Stomach (tissue), 8 donors: ENCODE measurements at regions not wholly inside any gene's neighbourhood (a gene's known extent, or its start where the extent isn't known, plus 50 kb on each side); places are given as distances from the start of the nearest gene placed in this dataset.

Experiments used
- DNase-seq, 2 donors: peaks; one replicate each; pipeline versions ENCODE4 v3.0.0 to v3.0.0-alpha.2; 2013 to 2019
- H3K27ac ChIP-seq, 5 donors: fragments of 200-600 bp in 4 of 5; sonication (generic) in 4 of 5; one replicate each; pipeline ENCODE4 v1.5.1; 2013 to 2019; ENCODE audit warnings: mild to moderate bottlenecking in 1 of 5, moderate library complexity in 1 of 5
- H3K27me3 ChIP-seq, 3 donors: fragments of 200-600 bp; sonication (generic); one replicate each; pipeline ENCODE4 v1.5.1; 2017 to 2019; ENCODE audit warnings: mixed run types in 1 of 3
- H3K36me3 ChIP-seq, 4 donors: fragments of 200-600 bp; sonication (generic); 1 replicate in 3 of 4; 2 replicates in 1 of 4; pipeline ENCODE4 v1.5.1; 2016 to 2019
- H3K4me1 ChIP-seq, 4 donors: fragments of 200-600 bp; sonication (generic); one replicate each; pipeline ENCODE4 v1.5.1; 2016 to 2019
- H3K4me3 ChIP-seq, 4 donors: fragments of 200-600 bp; sonication (generic) in 3 of 4; one replicate each; pipeline ENCODE4 v1.5.1; 2016 to 2019; ENCODE audit warnings: mild to moderate bottlenecking in 1 of 4
- H3K9me3 ChIP-seq, 4 donors: fragments of 200-600 bp; sonication (generic); one replicate each; pipeline ENCODE4 v1.5.1; 2016 to 2019
- EP300 ChIP-seq: sonication (generic); formaldehyde crosslinking; IDR thresholded peaks from one replicate; pipeline ENCODE4 v1.6.1; 2017; ENCODE audit warnings: antibody characterized with exemption
- POLR2A ChIP-seq, 4 donors: fragments of 450-650 bp; IDR thresholded peaks; one replicate each; pipeline ENCODE4 v1.6.1; 2016; ENCODE audit warnings: antibody characterized with exemption in 4 of 4, control low read depth in 2 of 4, mild to moderate bottlenecking in 1 of 4, moderate library complexity in 1 of 4
- POLR2AphosphoS5 ChIP-seq, 3 donors: sonication (generic); formaldehyde crosslinking; IDR thresholded peaks; one replicate each; pipeline ENCODE4 v1.6.1; 2016; ENCODE audit warnings: antibody characterized with exemption in 3 of 3
- WGBS, 5 donors: extraction: QIAGEN DNeasy Blood & Tissue Kit in 3 of 5; methylation state at CpG; one replicate each; pipeline versions ENCODE4 v1.1.5 to v1.1.7; 2013 to 2018; 5-methylcytosine and 5-hydroxymethylcytosine counted together
- intact Hi-C: fragments of 100-400 bp; cut with DNase I; formaldehyde crosslinking; loops from one replicate; pipeline ENCODE4 v1.15.1; 2023; ENCODE audit warnings: low total_unique reads
- TF ChIP-seq, protein P1 (sequence below), 7 experiments: fragments of 450-650 bp in 4 of 7; fragments of 200-600 bp in 3 of 7; sonication (generic) in 3 of 7; IDR thresholded peaks; one replicate each; pipeline ENCODE4 v1.5.1; 2016 to 2019; ENCODE audit warnings: antibody characterized with exemption in 7 of 7, control low read depth in 2 of 7, mild to moderate bottlenecking in 1 of 7
- donor health status: healthy with polysubstance abuse.
- donor health status: Bipolar disorder and iron deficiency.
- donor health status: healthy.

DNA sequence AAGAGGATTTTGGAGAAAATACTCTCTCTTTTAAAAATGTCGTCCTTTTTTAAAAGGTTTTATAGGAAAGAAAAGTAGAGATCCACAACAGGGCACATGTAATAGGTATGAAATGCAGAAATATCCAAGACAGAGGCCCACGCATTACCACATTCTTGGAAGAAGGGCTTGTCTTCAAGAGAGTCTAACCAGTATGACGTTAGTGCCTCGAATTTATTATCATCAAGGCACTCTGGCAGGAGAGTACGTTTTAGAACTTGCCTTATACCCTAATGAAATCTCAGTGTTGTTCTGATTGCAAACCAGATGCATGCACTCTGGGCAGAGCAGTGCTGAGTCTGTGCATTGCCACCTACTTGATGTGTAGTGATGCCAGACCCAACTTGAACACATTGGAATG lies 342.6 kb upstream of the NFE2L3 start:
- intact Hi-C loops: no loop called here
- DNase-seq: no peak
- Histone ChIP-seq H3K27me3 (no peaks in the 10 kb centered on the region), H3K36me3 (no peaks in the 10 kb centered on the region), H3K4me3 (no peak overlapping the region), H3K9me3 (no peaks in the 10 kb centered on the region), H3K4me1 (peaks cover 0 to 23% (median 0%) of the 10 kb centered on the region in 4 donors), H3K27ac (no peak overlapping the region)
- TF ChIP-seq POLR2A (IDR thresholded peaks at IDR 0.05) (no peak), POLR2AphosphoS5 (IDR thresholded peaks at IDR 0.05) (no peak)
- TF ChIP-seq, protein P1, sequence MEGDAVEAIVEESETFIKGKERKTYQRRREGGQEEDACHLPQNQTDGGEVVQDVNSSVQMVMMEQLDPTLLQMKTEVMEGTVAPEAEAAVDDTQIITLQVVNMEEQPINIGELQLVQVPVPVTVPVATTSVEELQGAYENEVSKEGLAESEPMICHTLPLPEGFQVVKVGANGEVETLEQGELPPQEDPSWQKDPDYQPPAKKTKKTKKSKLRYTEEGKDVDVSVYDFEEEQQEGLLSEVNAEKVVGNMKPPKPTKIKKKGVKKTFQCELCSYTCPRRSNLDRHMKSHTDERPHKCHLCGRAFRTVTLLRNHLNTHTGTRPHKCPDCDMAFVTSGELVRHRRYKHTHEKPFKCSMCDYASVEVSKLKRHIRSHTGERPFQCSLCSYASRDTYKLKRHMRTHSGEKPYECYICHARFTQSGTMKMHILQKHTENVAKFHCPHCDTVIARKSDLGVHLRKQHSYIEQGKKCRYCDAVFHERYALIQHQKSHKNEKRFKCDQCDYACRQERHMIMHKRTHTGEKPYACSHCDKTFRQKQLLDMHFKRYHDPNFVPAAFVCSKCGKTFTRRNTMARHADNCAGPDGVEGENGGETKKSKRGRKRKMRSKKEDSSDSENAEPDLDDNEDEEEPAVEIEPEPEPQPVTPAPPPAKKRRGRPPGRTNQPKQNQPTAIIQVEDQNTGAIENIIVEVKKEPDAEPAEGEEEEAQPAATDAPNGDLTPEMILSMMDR (IDR thresholded peaks at IDR 0.05): no peak
- WGBS, 5 donors: 71 to 84% (median 80%) methylated on average over 5 of the region's 5 CpGs

DNA sequence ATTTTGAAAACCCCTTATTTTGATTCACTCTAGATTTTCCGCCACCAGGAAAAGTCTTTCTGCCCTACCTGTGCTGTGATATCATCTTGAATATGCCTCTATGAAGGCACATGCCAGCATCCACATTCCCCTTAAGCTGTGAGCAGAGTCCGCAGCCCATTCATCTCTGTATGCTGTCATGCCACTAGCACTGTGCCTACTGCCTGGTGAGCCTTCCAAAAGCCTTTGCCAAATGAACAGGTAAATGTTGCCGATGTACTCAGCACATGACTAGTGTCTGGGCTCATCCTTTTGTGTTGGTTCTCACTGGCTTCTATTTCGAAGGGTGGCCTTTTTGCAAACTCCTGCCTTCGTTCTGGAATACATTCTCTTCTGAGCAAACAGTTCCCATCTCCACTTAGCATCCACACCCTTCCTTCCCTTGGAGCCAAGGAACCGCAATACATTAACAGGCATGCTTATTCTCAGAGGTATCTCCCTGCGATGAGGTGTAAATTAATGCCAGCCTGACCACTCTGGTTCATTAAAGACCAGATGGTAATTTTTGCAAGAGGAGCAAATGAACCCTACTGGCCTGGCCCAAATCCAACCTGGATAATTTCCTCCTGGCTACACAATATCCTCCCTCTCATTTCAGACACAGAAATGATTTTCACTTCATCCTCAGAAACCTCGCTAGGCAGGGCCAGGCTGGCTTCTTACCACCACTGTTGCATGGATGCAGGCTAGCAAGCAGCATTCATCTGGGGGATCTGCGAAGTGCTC lies 339.7 kb upstream of the NFE2L3 start:
- intact Hi-C loops: no loop called here
- peaks cover 0 to 8% (median 0%) of the 10 kb centered on the region in 4 donors for H3K4me1 ChIP-seq
- no peak overlapping the region for H3K27ac ChIP-seq
- DNase-seq: no peak
- peaks cover 0 to 5% (median 1%) of the 10 kb centered on the region in 4 donors for H3K9me3 ChIP-seq
- H3K4me3 ChIP-seq: no peak overlapping the region
- TF ChIP-seq, protein P1 (IDR thresholded peaks at IDR 0.05): no peak
- TF ChIP-seq POLR2AphosphoS5 (IDR thresholded peaks at IDR 0.05) (no peak), POLR2A (IDR thresholded peaks at IDR 0.05) (no peak), EP300 (no peak)
- WGBS, 5 donors: 77 to 91% (median 88%) methylated on average over 9 of the region's 9 CpGs
- H3K36me3 ChIP-seq: no peaks in the 10 kb centered on the region
- H3K27me3 ChIP-seq: peaks cover 0 to 9% (median 0%) of the 10 kb centered on the region in 3 donors

DNA sequence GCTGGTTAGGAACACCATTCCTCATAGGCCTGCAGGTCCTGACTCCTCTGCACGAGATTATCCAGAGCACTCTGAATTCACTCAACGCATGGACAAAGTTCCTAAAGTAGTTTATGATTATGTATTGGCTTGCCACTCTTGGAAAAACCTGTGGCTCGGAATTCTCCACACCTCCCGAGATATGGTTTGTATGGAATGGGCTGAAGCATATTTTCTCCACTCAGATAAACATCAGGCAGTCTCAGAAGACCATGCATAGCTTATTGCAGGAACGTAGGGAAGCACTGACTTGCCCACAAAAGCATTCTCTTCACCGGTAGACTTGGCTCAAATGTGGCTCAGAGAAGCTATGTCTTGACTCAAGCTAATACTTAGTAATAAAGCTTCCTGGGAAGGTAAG lies 338.6 kb upstream of the NFE2L3 start:
- H3K27me3 ChIP-seq: peaks cover 0 to 9% (median 0%) of the 10 kb centered on the region in 3 donors
- no peak overlapping the region for H3K4me3 ChIP-seq
- H3K9me3 ChIP-seq: peaks cover 0 to 5% (median 3%) of the 10 kb centered on the region in 4 donors
- no peaks in the 10 kb centered on the region for H3K4me1 ChIP-seq
- no peak overlapping the region for H3K27ac ChIP-seq
- no peak for TF ChIP-seq EP300
- no peak for TF ChIP-seq POLR2A (IDR thresholded peaks at IDR 0.05)
- TF ChIP-seq, protein P1 (IDR thresholded peaks at IDR 0.05): no peak
- TF ChIP-seq POLR2AphosphoS5 (IDR thresholded peaks at IDR 0.05): no peak
- H3K36me3 ChIP-seq: no peaks in the 10 kb centered on the region
- 81 to 89% (median 85%) methylated on average over 6 of the region's 6 CpGs for WGBS, 5 donors
- intact Hi-C loops: no loop called here
- no peak for DNase-seq

DNA sequence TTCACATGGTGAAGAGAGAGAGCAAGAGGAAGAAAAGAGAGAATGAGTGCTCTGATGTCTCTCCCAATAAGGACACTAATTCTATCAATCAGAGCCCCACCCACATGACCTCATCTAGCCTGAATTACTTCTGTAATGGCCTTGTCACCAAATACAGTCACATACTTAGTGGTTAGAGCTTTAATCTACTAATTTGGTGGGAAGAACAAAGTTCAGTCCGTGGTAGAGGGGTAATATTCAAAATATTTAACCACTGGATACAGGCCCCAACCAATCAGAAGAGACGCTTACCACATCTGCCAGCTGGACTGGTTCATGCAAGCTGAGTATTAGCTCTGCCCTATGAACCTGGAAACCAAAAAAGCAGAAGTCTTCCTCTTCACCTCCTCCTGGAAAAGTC lies 336.3 kb upstream of the NFE2L3 start:
- Histone ChIP-seq H3K4me3 (no peak overlapping the region), H3K27ac (no peak overlapping the region), H3K9me3 (peaks cover 0 to 5% (median 3%) of the 10 kb centered on the region in 4 donors), H3K4me1 (no peaks in the 10 kb centered on the region), H3K36me3 (no peaks in the 10 kb centered on the region), H3K27me3 (peaks cover 0 to 12% (median 0%) of the 10 kb centered on the region in 3 donors)
- WGBS, 5 donors: 53 to 73% (median 69%) methylated on average over 2 of the region's 2 CpGs
- intact Hi-C loops: no loop called here
- no peak for DNase-seq
- TF ChIP-seq, protein P1 (IDR thresholded peaks at IDR 0.05): no peak
- TF ChIP-seq POLR2AphosphoS5 (IDR thresholded peaks at IDR 0.05): no peak
- TF ChIP-seq EP300: no peak
- no peak for TF ChIP-seq POLR2A (IDR thresholded peaks at IDR 0.05)
